ENCODE measurements at regions not wholly inside any gene's neighbourhood (a gene's known extent, or its start where the extent isn't known, plus 50 kb on each side); places are given as distances from the start of the nearest gene placed in this dataset.

GRCh38 chr11:112513417-112513816, 252.8 kb upstream of the PLET1 start:
- TF ChIP-seq POLR2A (IDR thresholded peaks at IDR 0.05) (no peak), CTCF (IDR thresholded peaks at IDR 0.05) (no peak), EP300 (IDR thresholded peaks at IDR 0.05; ENCODE audit: low read depth) (no peak), POLR2AphosphoS5 (IDR thresholded peaks at IDR 0.05) (no peak)

Measured in transverse colon (tissue), 4 donors.